AML-193 (cell line): ENCODE measurements at regions not wholly inside any gene's neighbourhood (a gene's known extent, or its start where the extent isn't known, plus 50 kb on each side); places are given as distances from the start of the nearest gene placed in this dataset.
"Not testable (repeated sequence)": the region's sequence is repeated elsewhere in the genome, so short reads cannot be mapped to it uniquely, and the experiment has no call there.

Source experiments
- DNase-seq, 2 experiments: peaks; one replicate each; lab custom pipeline; 2025; lab: John Stamatoyannopoulos, UW

GRCh38 chr6:91055959-91056358 is 469.1 kb upstream of the MAP3K7 start:
- DNase-seq = no peak

GRCh38 chr6:91052473-91053450 is 465.9 kb upstream of the MAP3K7 start:
- DNase-seq = not testable (repeated sequence)

- DNase-seq = no peak
Measured at GRCh38 chr6:91045161-91045560, 458.3 kb upstream of the MAP3K7 start.

GRCh38 chr6:91043751-91044150 is 456.9 kb upstream of the MAP3K7 start:
- no peak for DNase-seq

- DNase-seq = no peak
Measured at GRCh38 chr6:91042656-91043055, 455.8 kb upstream of the MAP3K7 start.

GRCh38 chr6:91033964-91034363 is 447.1 kb upstream of the MAP3K7 start:
- no peak for DNase-seq

- no peak for DNase-seq
Measured at GRCh38 chr6:91031581-91031980, 444.7 kb upstream of the MAP3K7 start.

- no peak for DNase-seq
Measured at GRCh38 chr6:91029211-91029610, 442.3 kb upstream of the MAP3K7 start.

- no peak for DNase-seq
Measured at GRCh38 chr6:91023529-91023928, 436.7 kb upstream of the MAP3K7 start.

- DNase-seq = no peak
Measured at GRCh38 chr6:91020744-91021143, 433.9 kb upstream of the MAP3K7 start.

- DNase-seq = no peak
Measured at GRCh38 chr6:91018586-91018985, 431.7 kb upstream of the MAP3K7 start.

GRCh38 chr6:91013511-91013910 is 426.6 kb upstream of the MAP3K7 start:
- no peak for DNase-seq

GRCh38 chr6:90997076-90997475 is 410.2 kb upstream of the MAP3K7 start:
- DNase-seq = no peak

- DNase-seq = no peak
Measured at GRCh38 chr6:90993770-90994169, 406.9 kb upstream of the MAP3K7 start.

GRCh38 chr6:90989763-90990162 is 402.9 kb upstream of the MAP3K7 start:
- no peak for DNase-seq

GRCh38 chr6:90984066-90984465 is 397.2 kb upstream of the MAP3K7 start:
- no peak for DNase-seq

GRCh38 chr6:90983462-90983861 is 396.6 kb upstream of the MAP3K7 start:
- DNase-seq = no peak

GRCh38 chr6:90982581-90982980 is 395.7 kb upstream of the MAP3K7 start:
- no peak for DNase-seq

- no peak for DNase-seq
Measured at GRCh38 chr6:90982051-90982450, 395.2 kb upstream of the MAP3K7 start.

- DNase-seq = no peak
Measured at GRCh38 chr6:90978046-90978445, 391.2 kb upstream of the MAP3K7 start.

GRCh38 chr6:90977513-90977912 is 390.6 kb upstream of the MAP3K7 start:
- DNase-seq = no peak

- no peak for DNase-seq
Measured at GRCh38 chr6:90976341-90976740, 389.5 kb upstream of the MAP3K7 start.

- DNase-seq = no peak
Measured at GRCh38 chr6:90975741-90976140, 388.9 kb upstream of the MAP3K7 start.

GRCh38 chr6:90973188-90973587 is 386.3 kb upstream of the MAP3K7 start:
- DNase-seq = no peak
